GM13977 (cell line): ENCODE measurements at regions not wholly inside any gene's neighbourhood (a gene's known extent, or its start where the extent isn't known, plus 50 kb on each side); places are given as distances from the start of the nearest gene placed in this dataset.

Source experiments
- DNase-seq: peaks from one replicate; pipeline ENCODE4 v3.0.0; 2012; ENCODE audit warnings: low spot score
- CTCF ChIP-seq: IDR thresholded peaks from 2 replicates; pipeline ENCODE4 v1.5.1; 2012; ENCODE audit warnings: mild to moderate bottlenecking, control low read depth; ENCODE audit not compliant: insufficient read depth; ENCODE audit errors: extremely low read depth, missing control alignments
- in situ Hi-C: fragments of 300-500 bp; cut with MboI; formaldehyde crosslinking; loops from one replicate; pipeline ENCODE4 v1.12.0; 2022; ENCODE audit warnings: low sequenced_read_pairs, low pct_unique_long_range_greater_than_20kb, mixed read lengths, inconsistent platforms; ENCODE audit not compliant: unreplicated experiment

GRCh38 chr11:70712471-70712870 lies 314.1 kb downstream of the CTTN start:
- in situ Hi-C loops = no loop called here
- TF ChIP-seq CTCF = no peak
- no peak for DNase-seq

- in situ Hi-C loops = no loop called here
- TF ChIP-seq CTCF = no peak
- no peak for DNase-seq
Observed at GRCh38 chr11:70713086-70713835, 314.9 kb downstream of the CTTN start.

- no peak for TF ChIP-seq CTCF
- DNase-seq = no peak
- in situ Hi-C loops = no loop called here
Observed at GRCh38 chr11:70713988-70714665, 315.8 kb downstream of the CTTN start.

GRCh38 chr11:70715166-70715951 lies 317.0 kb downstream of the CTTN start:
- DNase-seq = no peak
- TF ChIP-seq CTCF = no peak
- in situ Hi-C loops = no loop called here

GRCh38 chr11:70716216-70716615 lies 317.9 kb downstream of the CTTN start:
- in situ Hi-C loops = no loop called here
- no peak for DNase-seq

More at GRCh38 chr11:70716216-70716615, 317.9 kb downstream of the CTTN start:
- TF ChIP-seq CTCF = no peak
